ENCODE measurements at regions not wholly inside any gene's neighbourhood (a gene's known extent, or its start where the extent isn't known, plus 50 kb on each side); places are given as distances from the start of the nearest gene placed in this dataset.

DNA sequence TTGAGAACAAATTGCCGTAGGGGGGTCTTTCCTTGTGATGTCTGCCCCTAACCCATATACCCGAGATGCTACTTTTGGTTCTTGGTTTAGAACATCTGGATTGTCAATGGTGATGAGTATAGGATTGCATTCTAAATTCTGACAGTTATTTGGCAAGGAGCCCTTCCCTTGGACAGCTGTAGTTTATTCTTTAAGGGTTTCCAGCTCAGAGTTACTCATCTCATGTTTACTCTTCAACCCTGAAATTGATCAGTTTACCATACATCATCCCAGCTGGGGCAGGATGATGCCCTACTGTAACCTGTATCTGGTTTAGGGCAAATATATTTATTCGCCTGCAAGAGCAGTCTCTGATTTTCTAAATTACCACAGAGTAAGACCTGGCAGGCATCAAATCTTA lies 85.7 kb upstream of the XCR1 start:
- DNase-seq, result no peak

DNA sequence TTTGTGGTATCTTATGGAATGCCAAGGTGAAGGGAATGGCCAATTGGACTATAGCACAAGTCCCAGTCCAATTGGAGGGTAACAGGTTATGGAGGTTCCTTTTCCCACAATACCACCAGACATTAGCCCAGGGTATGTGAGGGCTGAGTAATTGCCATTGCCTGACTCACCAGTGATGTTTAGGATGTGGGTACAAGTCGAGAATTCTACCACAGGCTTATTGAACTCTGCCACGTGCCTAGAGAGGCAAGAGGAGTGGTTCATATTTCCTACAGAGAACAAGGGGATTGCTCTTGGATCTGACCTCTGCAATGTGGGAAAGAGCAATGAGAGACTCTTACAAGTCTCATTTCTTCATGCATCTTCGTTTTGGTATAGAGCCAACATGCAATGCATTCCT lies 85.0 kb upstream of the XCR1 start:
- DNase-seq, result no peak

DNA sequence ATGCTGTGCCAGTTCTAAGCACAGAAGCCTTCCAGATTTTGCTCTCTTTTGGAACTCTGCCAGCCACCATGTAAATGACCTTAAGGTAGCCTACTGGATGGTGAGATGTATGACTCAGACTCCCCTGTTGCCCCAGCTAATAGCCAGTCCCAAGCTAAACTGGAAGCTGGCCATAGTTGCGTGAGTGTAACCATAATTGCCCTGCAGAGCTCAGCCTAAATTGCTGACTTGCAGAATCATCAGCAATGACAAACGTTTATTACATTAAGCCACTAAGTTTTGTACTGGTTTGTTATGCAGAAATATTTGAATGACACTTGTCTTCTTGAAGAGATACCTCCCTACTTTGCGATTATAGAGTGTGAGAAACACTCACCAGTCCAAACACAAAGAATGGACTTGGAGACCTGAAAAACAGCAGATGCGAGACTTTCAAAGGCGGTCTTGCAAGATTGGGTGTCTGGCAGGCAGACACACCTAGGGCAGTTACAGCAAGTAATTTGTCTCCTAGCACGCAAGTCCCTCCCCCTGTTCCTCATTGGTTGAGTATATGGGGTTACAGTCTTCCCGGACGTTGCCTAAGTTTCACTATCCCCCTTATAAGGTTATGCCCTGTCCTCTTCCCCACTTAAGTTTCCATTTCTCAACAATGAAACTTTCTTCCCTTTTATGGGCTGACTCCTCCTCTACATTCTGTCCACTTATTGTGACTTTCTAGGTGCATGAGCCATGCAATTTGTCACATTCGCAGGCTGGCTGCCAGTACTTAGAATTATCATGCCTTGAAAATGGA lies 83.6 kb upstream of the XCR1 start:
- DNase-seq, result peak; percentile 72

DNA sequence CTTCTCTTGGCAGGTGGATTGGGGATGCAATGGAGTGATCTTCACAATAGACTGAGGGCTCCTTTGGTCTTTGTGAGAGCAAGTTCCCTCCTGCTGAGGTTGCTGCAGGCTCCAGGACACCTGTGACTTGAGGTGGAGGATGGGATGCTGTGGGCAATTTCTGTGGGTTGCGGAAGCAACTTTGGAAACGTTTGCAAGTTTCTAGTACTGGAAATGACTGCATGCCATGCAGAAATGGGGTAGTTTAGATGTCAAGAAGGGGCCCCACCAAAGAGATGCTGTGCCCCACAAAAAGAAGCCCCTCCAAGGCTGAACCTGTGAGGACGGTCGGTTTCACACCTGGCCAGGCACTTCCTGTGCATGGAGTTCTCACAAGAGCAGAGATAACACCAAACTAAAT lies 80.4 kb upstream of the XCR1 start:
- DNase-seq, result no peak

DNA sequence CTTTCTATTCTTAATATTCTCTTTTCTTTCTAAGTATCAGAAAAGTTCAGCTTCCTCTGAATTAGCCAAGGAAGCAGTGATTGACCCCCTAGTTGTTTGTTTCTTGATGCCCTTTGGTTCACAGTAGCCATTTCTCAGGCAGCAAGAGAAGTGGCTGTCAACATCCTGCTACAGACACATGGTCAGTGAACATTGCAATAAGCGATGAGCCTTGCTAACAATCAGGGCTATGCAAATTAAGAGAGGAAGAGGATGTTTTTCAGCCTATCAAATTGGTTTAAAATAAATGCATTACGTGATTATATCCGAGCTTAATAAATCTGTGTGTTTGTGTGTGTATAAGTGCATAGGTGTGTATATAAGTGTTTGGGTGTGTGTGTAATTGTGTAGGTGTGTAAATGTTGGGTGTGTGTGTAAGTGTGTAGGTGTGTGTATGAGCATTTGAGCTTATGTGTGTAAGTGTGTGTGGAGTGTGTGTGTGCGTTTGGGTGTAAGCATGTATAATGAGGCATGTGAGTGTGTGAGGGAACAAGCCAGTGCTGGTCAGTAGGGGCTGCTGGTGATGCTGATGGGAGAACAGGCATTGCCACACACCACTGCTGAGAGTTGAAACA lies 78.1 kb upstream of the XCR1 start:
- DNase-seq, result no peak

DNA sequence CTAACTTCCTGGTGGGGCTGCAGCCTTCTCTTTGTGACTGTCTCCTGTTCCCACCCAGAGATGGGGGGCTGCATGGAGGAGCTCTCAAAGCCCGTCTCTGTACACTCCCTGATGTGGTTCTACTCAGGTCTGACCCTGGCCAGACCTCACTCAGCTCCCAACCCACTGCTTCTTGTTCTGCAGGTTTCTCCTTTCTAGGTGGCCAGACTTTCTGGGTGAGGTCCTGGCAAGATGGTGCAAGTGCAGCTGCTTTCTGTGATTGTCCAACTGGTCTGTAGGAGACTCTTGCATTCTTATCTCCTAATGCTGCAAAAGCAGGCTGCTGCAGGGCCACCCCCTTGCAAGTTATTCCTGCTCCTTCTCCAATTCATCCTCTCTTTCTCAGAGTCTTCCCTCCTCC lies 77.4 kb upstream of the XCR1 start:
- no peak for DNase-seq

DNA sequence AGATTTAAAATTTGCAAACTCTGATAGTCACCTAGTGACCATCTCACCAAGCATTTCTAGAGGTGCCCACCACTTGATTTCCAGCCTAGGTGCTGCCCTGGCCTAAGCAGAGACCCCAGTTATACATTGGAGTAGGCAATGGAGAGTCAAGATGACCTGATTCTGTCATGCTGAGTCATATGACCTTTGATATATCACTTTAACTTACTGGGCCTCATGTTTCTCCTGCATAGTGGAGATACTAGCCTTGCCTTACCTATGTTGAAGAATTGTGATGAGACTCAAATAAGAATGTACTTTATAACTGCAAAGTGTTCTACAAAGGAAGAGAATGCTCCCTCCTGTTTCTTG lies 75.5 kb upstream of the XCR1 start:
- DNase-seq, result no peak

DNA sequence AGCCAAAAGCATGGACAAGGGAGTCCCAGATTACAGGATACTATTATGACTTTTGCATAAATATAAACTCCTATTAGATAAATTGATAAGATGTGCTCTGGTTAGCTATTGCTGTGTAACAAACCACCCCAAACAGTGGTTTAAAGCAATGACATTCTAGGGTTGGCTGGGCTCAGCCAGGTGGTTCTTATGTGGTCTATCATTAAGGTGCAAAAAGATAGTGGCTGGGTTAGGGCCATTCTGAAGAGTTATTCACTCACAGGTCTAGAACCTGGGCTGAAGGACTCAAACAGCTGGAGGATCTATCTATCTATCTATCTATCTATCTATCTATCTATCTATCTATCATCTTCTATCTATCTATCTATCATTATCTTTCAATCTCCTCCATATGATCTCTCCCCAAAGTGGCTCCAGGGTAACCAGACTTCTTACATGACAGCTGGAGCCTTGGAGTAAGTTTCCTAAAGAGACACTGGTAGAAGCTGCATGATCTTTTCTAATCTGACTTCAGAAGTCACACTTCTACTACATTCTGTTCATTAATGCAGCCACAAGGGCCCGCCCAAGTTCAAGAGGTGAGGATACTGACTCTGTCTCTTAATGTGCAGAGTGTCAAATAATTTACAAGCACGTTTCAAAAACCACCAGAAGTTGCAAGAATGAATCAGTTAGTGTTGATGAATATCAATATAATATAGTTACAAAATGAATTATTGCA lies 74.9 kb upstream of the XCR1 start:
- peak; percentile 37 for DNase-seq

DNA sequence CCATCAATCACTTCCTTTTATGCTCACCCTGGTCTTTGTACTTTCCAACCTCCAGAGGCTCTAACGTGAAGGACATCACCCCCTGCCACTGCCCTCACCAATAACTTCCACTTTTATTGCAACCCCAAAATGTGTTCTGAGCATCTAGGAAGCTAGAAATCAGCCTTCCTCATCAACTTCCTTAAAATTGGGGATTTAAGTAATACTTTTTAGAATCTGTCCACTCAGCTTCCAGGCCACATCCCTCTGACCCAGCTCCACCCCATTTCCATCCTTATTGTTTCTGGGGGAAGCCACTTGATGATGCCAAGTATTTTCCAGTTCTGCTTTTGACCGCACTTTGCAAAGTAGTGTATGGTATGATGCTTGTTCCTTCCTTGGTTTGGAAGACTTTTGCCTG lies 73.5 kb upstream of the XCR1 start:
- peak; percentile 73 for DNase-seq

DNA sequence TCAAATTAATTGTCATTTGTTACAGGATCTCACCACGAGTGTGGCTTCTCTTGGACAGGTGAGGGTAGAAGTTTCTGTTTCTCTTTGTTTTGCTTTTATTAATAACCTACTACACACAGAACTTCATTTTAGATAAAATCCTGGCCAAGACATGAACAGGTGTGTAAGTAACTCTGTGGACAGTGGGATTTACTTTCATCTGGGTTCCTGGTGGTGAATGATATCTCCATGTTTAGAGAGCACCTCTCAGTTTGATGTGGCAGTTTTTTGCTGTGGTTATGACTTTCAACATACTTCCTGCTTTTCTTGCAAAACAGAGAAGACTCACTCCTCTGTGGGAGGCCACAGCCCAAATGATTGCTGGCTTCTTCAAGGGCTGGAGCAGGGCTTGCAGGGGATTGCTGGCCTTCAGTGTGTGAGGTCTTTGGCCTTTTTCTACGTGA lies 71.1 kb upstream of the XCR1 start:
- DNase-seq, result peak; percentile 68

DNA sequence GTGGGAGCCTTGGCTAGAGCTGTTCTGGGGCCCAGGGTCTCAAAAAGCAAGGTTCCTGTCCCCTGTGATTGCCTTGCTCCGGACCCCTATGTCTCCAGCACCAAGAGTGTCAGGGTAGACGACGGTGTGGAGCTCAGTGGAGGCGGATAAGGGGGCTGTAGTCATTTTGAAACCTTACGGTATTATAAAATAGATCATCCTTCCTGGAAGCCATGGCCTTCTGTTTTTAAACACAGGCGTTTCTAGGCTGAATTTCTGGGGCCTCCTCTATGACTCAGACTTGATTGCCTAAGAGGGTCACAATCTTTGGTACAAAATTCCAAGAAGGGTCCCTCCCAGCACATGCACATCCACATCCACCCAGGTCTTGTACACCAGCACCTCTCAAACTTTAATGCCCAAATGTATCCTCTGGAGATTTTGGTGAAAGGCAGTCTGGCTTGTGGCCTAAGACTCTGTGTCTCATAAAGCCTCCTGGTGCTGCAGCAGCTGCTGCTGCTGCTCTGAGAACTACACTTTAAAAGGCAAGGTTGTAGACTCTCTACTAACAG lies 70.5 kb upstream of the XCR1 start:
- peak; percentile 59 for DNase-seq

DNA sequence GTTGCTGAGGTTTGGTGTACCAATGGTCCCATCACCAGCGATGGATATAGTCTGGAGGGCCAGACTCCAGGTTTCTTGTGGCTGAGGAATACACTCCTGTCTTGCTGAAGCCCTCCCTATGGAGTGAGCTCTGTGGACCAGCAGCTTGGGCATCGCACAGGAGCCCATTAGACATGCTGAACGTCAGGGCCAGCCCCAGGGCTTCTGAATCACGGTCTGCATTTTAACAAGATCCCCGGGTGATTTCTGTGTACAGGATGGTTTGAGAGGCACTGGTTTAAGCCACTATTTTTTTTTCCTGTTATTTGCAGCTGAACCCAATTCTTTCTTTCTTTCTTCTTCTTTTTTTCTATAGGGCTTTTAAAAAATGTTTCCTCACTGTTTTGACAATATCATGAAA lies 69.5 kb upstream of the XCR1 start:
- no peak for DNase-seq

DNA sequence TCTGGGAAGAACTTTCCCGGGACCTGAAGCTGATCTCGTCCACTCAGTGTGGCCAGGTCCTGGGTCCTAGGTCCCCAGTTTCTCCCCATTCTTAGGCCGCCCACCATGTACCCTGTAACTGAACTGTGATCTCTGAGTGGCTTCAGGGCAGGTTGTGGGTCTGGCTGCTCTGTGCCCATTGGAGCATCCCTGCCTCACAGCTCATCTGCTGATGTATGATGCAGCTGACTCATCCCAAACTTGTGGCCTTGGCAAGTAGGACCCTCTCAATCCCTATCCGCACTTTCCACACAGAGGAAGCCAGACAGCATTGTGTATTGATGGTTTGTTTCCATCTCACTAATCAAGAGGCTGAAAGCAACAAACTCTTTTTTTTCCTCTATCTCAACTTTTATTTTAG lies 69.1 kb upstream of the XCR1 start:
- DNase-seq, result peak; percentile 27

DNA sequence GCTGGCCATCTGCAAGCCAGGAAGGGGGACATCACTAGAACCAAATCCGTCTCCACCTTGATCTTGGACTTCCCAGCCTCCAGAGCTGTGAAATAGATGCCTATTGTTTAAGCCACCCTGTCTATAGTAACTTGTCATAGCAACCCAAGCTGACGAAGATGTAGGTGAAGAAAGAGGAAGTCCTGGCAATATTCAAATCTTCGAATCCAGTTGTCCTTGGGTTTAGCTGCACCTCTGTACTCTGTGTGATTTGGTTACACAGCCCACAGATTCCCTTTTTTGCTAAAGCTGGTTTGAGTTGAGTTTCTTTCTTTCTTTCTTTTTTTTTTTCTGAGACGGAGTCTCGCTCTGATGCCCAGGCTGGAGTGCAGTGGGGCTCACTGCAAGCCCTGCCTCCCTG lies 68.0 kb upstream of the XCR1 start:
- DNase-seq, result peak; percentile 62

DNA sequence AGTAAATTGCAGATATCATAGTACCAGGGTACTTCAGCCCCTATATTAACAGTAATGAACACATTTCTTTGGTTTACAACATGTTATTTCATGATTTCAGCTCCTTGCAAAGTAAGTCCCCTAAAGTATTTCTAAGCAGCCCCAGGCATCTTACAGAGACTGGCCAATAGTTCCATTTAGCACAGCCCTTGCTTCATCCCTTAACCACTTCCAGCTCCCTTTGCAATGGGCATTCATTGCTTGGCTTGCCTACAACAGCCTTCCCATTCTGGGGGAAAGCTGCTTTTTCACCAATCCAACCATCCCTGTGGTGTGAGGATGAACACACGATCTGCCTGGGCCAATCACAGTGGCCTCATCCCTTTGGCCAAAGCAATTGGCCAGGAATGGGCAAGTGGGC lies 67.2 kb upstream of the XCR1 start:
- DNase-seq, result no peak

DNA sequence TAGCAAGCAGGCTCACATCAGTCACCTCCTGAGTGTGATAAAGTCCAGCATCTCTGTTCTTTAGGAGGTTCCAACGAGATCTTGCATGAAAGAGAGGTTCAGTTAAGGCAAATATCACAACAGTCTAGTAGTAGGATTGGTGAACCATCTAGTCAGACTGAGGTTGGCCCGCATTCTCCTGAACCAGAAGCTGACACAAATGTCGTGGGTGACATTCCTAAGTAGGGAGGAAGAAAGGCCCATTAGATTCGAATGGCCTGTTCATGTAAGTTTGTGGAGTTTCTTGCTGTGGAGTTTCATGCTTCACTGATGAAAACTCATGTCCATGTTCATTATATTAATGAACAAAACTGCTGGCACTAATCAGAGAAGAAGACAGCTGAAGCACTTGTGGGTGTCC lies 66.7 kb upstream of the XCR1 start:
- DNase-seq, result no peak

DNA sequence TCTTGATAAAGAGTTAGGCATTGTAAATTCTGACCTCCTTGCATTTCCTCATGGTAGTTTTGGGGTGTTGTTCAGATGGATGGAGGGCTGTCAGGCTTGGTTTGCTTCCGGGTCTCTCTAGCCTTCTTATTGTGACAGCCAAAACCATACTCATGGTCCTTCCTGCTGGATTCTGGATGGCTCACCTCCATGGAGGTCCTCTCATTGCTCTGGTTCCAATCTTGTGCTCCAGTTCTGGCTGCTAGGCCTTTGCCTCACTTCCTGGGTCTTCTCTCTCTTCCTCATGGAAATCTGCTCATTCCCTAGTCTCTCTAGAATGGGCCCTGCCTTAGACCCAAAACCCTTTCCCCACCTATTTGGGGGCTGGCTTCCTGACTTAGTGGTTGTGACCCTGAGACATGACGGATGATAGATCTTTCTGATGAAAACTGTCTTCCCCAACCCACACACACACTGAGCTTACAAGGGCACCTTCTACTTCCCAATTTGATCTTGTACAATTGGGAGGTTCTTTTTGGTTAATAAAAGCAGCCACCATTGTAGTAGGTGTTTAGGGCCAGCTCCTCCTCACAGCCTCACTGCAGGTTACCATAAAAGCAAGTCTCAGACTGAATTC lies 66.2 kb upstream of the XCR1 start:
- no peak for DNase-seq

DNA sequence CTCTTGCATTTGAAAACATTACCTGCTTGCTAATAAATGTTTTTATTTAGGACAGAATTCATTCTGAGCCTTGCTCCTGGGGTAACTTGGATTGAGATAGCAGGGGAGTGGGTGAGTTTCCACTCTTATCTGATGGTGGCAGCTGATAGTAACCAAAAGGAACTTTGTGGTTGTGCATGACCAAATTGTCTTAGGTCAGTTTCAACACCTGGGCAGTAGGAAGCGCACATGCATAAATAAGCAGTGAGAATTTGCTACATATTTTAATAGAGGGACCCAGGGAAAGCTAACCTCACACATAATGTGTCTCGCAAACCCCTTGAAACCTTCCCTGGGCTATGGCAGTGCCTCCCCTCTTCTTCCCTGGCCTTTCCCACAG lies 65.4 kb upstream of the XCR1 start:
- DNase-seq, result no peak

DNA sequence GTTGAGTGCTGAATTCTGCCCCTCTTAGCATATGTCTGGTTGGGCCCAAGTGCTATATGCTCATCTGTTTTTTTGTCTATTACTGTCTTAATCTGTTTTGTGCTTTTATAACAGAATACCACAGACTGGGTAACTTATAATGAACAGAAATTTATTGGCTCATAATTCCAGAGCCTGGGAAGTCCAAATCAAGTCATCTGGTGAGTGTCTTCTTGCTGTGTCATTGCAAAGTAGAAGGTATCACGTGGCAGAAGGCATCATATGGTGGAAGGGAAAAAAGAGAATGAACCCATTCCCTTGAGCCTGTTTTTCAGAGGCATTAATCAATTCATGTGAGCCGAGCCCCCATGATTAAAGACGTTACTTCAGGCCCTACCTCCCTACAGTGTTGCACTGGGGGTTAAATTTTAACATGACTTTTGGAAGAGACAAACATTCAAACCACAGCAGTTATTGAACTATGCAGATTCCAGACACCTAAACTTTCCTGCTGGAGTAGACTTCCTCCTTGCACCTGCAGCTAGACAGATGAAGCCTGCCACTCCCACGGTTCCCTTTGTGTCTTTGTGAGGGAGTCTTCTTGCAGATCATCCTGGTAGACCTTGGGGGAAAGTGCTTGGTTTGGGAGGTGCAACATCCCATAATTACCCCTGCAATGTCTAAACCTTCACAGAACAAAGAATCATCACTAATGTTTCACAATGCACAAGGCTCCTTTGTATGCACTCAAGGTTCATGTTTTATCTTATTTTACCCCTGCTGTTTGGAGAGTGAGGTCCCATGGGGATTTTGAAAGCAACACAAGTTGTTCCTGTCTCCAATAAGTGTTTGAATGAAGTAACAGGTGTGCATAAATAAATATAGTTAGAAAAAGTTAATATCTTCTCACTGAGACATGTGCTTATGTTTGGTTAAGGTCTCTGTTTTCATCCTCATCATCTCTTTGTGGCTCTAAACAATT lies 64.7 kb upstream of the XCR1 start:
- no peak for DNase-seq

DNA sequence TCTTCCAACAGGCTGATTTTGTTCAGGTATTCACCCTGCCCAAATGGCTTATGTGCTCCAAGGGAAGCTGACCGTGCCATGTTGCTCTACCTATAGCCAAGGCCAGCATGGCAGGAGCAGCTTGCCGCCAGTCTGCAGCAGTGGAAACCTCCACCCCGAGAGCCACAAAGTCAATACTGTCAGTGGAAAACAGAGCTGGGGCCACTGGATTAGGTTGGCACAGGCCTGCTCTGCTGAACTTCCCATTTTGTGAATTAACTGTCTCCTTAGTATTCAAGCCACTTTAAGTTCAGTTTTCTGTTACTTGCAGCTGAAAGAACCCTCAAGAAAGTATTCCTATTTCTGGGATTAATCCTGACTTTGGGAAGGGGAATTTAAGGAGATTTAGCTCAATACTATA lies 63.8 kb upstream of the XCR1 start:
- no peak for DNase-seq

DNA sequence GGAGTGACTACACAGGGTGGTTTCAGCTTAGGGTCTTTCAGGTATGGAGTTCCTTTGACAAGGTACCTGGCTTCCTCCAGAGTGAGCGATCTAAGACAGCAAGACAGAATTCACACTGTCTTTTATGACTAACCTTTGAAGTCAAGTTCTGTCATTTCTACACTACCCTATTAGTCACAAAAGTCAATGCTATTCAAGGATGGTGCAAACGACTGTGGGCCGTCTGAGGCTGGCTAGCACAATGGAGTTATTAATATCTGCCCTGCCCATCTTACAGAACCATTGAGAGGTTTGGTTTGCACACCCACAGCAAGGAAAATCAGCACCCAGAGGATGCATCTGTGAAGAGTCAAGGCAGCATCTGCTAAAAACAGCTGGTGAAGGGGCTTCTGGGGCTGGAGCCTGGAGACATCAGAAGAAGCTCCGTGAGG lies 62.9 kb upstream of the XCR1 start:
- DNase-seq, result peak; percentile 54

Data from CD4-positive, alpha-beta T cell treated with Interleukin-15 for 1 hour (primary cell).